ENCODE measurements at regions not wholly inside any gene's neighbourhood (a gene's known extent, or its start where the extent isn't known, plus 50 kb on each side); places are given as distances from the start of the nearest gene placed in this dataset.

DNA sequence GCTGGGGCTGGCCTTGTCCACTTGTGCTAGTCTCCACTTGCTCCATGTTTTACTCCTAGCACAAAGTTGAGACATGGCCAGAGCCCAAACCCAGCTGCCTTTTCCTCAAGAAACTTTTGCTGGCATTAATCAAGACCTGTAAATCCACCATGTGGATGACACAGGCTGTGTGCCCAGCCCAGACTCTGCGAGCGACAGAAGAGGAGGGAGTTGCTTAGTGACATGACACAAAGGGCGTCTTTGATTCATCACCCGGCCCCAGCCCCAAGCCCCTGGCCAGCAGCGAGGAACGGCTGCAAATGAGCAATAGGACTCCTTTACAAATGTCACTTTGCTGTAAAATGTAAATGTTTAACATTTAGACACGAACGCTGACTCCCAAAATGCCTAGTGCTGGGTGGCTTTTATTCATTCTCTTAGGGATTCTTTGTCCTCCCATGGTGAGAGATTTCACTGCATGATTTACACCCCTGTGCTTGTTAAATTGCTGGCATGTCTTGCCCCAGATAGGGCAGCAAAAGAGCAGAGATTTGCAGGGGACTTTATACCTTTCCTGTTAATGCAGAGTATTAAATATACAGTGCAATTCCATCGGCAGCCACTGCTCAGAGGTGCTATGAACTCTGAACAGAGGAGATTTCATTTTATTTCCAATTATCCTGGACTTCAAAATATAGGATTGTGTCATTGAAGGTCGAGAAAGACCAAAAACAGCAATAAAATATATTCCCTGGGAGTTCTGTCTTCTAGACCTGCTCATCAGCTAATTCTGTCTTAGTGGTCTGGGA lies 263.6 kb upstream of the NCAM1 start:
- H4K5ac ChIP-seq (ENCODE audit: insufficient read length, low read depth, low read length) = no peak overlapping the region
- no peak overlapping the region for H3K14ac ChIP-seq (ENCODE audit: insufficient read length)
- no peak overlapping the region for H2BK12ac ChIP-seq (ENCODE audit: low read depth, low read length)
- H3K4me3 ChIP-seq (ENCODE audit: extremely low read depth in 1 of 4, insufficient read depth in 2 of 4, low read depth in 3 of 4, low read length in 4 of 4) = no peak overlapping the region
- H3K27ac ChIP-seq (ENCODE audit: low read depth, low read length) = no peak overlapping the region
- no peak overlapping the region for H3K18ac ChIP-seq (ENCODE audit: extremely low read depth, low read length)
- H3K56ac ChIP-seq (replicated peaks; ENCODE audit: insufficient read length, low read depth, low read length) = no peak overlapping the region
- CTCF ChIA-PET (ENCODE audit: partially characterized antibody) = interaction anchor here (1.0 to 1.3 kb wide), 4 partner anchors 9 to 257 kb away, joined by 3 to 4 read pairs (median 3); no protein-coding TSS in a partner anchor
- no peak overlapping the region for H2BK15ac ChIP-seq (ENCODE audit: low read length)
- no peak overlapping the region for H4K91ac ChIP-seq (replicated peaks; ENCODE audit: insufficient read length, low read length)
- FAIRE-seq (no peak), DNase-seq (ENCODE audit: low read depth in 1 of 2, low spot score in 2 of 2) (no peak)
- 87% methylated on average over 10 of the region's 10 CpGs; no CpG with 5 or more reads in 1 of the 2 experiments for WGBS, 2 experiments (ENCODE audit: extremely low coverage in 1 of 2, insufficient coverage in 1 of 2, insufficient read length in 1 of 2, insufficient replicate concordance in 2 of 2, low coverage in 1 of 2, low lambda C conversion rate in 2 of 2, missing lambda C conversion rate in 1 of 2)
- H3K23me2 ChIP-seq (ENCODE audit: low read depth, low read length) = no peaks in the 10 kb centered on the region
- H2BK5ac ChIP-seq (ENCODE audit: low read depth, low read length) = no peak overlapping the region
- H2AK5ac ChIP-seq (ENCODE audit: low read depth, low read length) = no peak overlapping the region
- H2BK20ac ChIP-seq (ENCODE audit: low read length) = no peak overlapping the region
- no peaks in the 10 kb centered on the region for H4K20me1 ChIP-seq (replicated peaks in 1 of 2; ENCODE audit: control insufficient read depth in 1 of 2, insufficient read depth in 2 of 2, low read length in 2 of 2)
- H3K4ac ChIP-seq (replicated peaks; ENCODE audit: insufficient read length, low read depth, low read length) = no peak overlapping the region
- POLR2A ChIA-PET (ENCODE audit: partially characterized antibody) = no interaction called here
- H3K79me2 ChIP-seq (ENCODE audit: control insufficient read depth in 1 of 2, insufficient read depth in 2 of 2, low read length in 2 of 2) = no peaks in the 10 kb centered on the region
- TF ChIP-seq POU5F1 (IDR thresholded peaks at IDR 0.05; ENCODE audit: low read depth, low read length) (no peak), TCF12 (IDR thresholded peaks at IDR 0.05; ENCODE audit: low read depth, low read length) (no peak), TAF1 (IDR thresholded peaks at IDR 0.05; ENCODE audit: low read depth, low read length) (no peak), POLR2A (IDR thresholded peaks at IDR 0.05; ENCODE audit: control extremely low read depth in 1 of 2, low read depth in 2 of 2, low read length in 2 of 2) (no peak), YY1 (IDR thresholded peaks at IDR 0.05; ENCODE audit: low read depth, low read length) (no peak), RXRA (IDR thresholded peaks at IDR 0.05; ENCODE audit: insufficient read depth, low read depth, low read length) (no peak), EP300 (IDR thresholded peaks at IDR 0.05; ENCODE audit: borderline replicate concordance in 1 of 2, low read depth in 2 of 2, low read length in 2 of 2) (no peak), SAP30 (IDR thresholded peaks at IDR 0.05; ENCODE audit: insufficient read depth, insufficient replicate concordance, low read length) (no peak)
- H3K79me1 ChIP-seq (ENCODE audit: low read depth, low read length) = no peaks in the 10 kb centered on the region
- no peaks in the 10 kb centered on the region for H3K36me3 ChIP-seq (ENCODE audit: control insufficient read depth in 2 of 4, insufficient read depth in 4 of 4, low read length in 3 of 4)
- H3K9me3 ChIP-seq (ENCODE audit: insufficient read depth in 2 of 2, low read depth in 1 of 2, low read length in 1 of 2) = no peaks in the 10 kb centered on the region
- no peaks in the 10 kb centered on the region for H3K4me1 ChIP-seq (replicated peaks in 1 of 4; ENCODE audit: control insufficient read depth in 3 of 4, insufficient read depth in 4 of 4, low read length in 3 of 4)
- no peak overlapping the region for H3K4me2 ChIP-seq (ENCODE audit: insufficient read depth in 1 of 2, low read depth in 2 of 2, low read length in 2 of 2)
- no peak overlapping the region for H4K8ac ChIP-seq (ENCODE audit: extremely low read depth, insufficient read depth, low read length)
- H2AFZ ChIP-seq (ENCODE audit: low read length) = no peak overlapping the region
- no peak overlapping the region for H2BK120ac ChIP-seq (replicated peaks; ENCODE audit: low read depth, low read length)
- no peak overlapping the region for H3K9ac ChIP-seq (replicated peaks in 1 of 4; ENCODE audit: extremely low read depth in 1 of 4, low read depth in 3 of 4, low read length in 3 of 4)
- no peaks in the 10 kb centered on the region for H3K27me3 ChIP-seq (replicated peaks in 1 of 4; ENCODE audit: control insufficient read depth in 3 of 4, extremely low read depth in 1 of 4, insufficient read depth in 3 of 4, low read length in 3 of 4)
- no peak overlapping the region for H3K23ac ChIP-seq (ENCODE audit: insufficient read length)

Data from H1 (cell line).